ENCODE measurements at regions not wholly inside any gene's neighbourhood (a gene's known extent, or its start where the extent isn't known, plus 50 kb on each side); places are given as distances from the start of the nearest gene placed in this dataset.

GRCh38 chr2:8225798-8226197 is 456.1 kb upstream of the ID2 start:
- Histone ChIP-seq H3K79me1 (ENCODE audit: low read depth, low read length) (no peaks in the 10 kb centered on the region), H3K27ac (replicated peaks; ENCODE audit: low read length) (no peak overlapping the region), H2AFZ (ENCODE audit: low read length) (no peak overlapping the region), H4K8ac (ENCODE audit: low read depth, low read length) (no peak overlapping the region), H3K14ac (ENCODE audit: low read length) (no peak overlapping the region), H3K9me3 (replicated peaks in 1 of 2; ENCODE audit: control insufficient read depth in 2 of 2, insufficient read depth in 1 of 2, low read depth in 1 of 2, low read length in 2 of 2) (no peaks in the 10 kb centered on the region), H3K23ac (ENCODE audit: low read depth, low read length, poor library complexity) (no peak overlapping the region), H3K4me1 (ENCODE audit: control insufficient read depth in 2 of 2, insufficient read depth in 1 of 2, low read depth in 1 of 2, low read length in 2 of 2) (peaks cover 0 to 14% of the 10 kb centered on the region in 2 donors), H2BK15ac (ENCODE audit: low read length) (no peak overlapping the region), H3K18ac (ENCODE audit: low read length) (no peak overlapping the region), H3K4me3 (ENCODE audit: low read length in 2 of 2) (no peak overlapping the region), H3K36me3 (replicated peaks in 1 of 2; ENCODE audit: control insufficient read depth in 2 of 2, insufficient read depth in 2 of 2, low read length in 2 of 2) (no peaks in the 10 kb centered on the region), H3K4ac (ENCODE audit: low read length) (no peak overlapping the region), H3K4me2 (ENCODE audit: insufficient read depth, low read length, poor library complexity, severe bottlenecking) (no peak overlapping the region), H2BK120ac (ENCODE audit: low read depth, low read length) (no peak overlapping the region), H2AK5ac (ENCODE audit: low read depth, low read length) (no peak overlapping the region), H4K91ac (ENCODE audit: low read depth, low read length, poor library complexity) (no peak overlapping the region), H2BK12ac (ENCODE audit: low read length) (no peak overlapping the region), H3K9ac (ENCODE audit: low read depth, low read length, poor library complexity) (no peak overlapping the region), H3K27me3 (ENCODE audit: control insufficient read depth in 3 of 3, insufficient read depth in 3 of 3, low read depth in 1 of 3, low read length in 3 of 3) (no peaks in the 10 kb centered on the region), H2BK5ac (ENCODE audit: low read length) (no peak overlapping the region)
- DNase-seq (ENCODE audit: low spot score) = no peak
- no CpG with 5 or more reads among the region's 6 CpGs for WGBS, 2 donors (ENCODE audit: extremely low coverage in 2 of 2, insufficient read length in 2 of 2, insufficient replicate concordance in 1 of 2)

DNA sequence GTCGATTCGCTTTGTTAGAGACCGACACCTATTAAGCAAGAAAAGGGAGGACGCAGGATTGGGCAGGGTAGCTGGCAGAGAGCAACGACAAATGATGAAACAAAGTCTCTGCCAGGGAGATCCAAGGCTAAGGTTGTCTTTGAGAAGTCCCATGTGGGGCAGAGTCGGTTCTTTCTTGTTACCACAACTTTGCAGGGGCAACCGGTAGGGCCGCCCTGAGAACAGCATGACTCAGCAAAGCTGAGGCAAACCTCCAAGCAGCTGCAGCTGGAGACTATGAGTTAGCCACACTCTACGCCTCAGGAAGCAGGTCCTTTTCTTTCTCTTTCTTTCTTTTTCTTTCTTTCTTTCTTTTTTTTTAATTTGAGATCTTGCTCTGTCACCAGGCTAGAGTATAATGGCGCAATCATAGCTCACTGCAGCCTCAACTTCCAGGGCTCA is 452.3 kb upstream of the ID2 start:
- no peak overlapping the region for H4K8ac ChIP-seq (ENCODE audit: low read depth, low read length)
- no peak overlapping the region for H2AK5ac ChIP-seq (ENCODE audit: low read depth, low read length)
- H3K18ac ChIP-seq (ENCODE audit: low read length) = peak overlapping the region; percentile 76
- no peak overlapping the region for H3K14ac ChIP-seq (ENCODE audit: low read length)
- no peaks in the 10 kb centered on the region for H3K27me3 ChIP-seq (ENCODE audit: control insufficient read depth in 3 of 3, insufficient read depth in 3 of 3, low read depth in 1 of 3, low read length in 3 of 3)
- H2BK5ac ChIP-seq (ENCODE audit: low read length) = peak overlapping the region; percentile 77
- no peak overlapping the region for H2BK12ac ChIP-seq (ENCODE audit: low read length)
- no peak overlapping the region for H3K4me2 ChIP-seq (ENCODE audit: insufficient read depth, low read length, poor library complexity, severe bottlenecking)
- no peak overlapping the region for H3K4ac ChIP-seq (ENCODE audit: low read length)
- H3K9ac ChIP-seq (ENCODE audit: low read depth, low read length, poor library complexity) = no peak overlapping the region
- H2AFZ ChIP-seq (ENCODE audit: low read length) = peak overlapping the region; percentile 62
- whole genome bisulfite sequencing, 2 donors (ENCODE audit: extremely low coverage in 2 of 2, insufficient read length in 2 of 2, insufficient replicate concordance in 1 of 2) = no CpG with 5 or more reads among the region's 10 CpGs
- no peaks in the 10 kb centered on the region for H3K79me1 ChIP-seq (ENCODE audit: low read depth, low read length)
- DNase-seq (ENCODE audit: low spot score) = no peak
- H4K91ac ChIP-seq (ENCODE audit: low read depth, low read length, poor library complexity) = no peak overlapping the region
- H3K4me3 ChIP-seq (ENCODE audit: low read length in 2 of 2) = no peak overlapping the region
- no peak overlapping the region for H2BK120ac ChIP-seq (ENCODE audit: low read depth, low read length)
- no peak overlapping the region for H2BK15ac ChIP-seq (ENCODE audit: low read length)
- H3K4me1 ChIP-seq (ENCODE audit: control insufficient read depth in 2 of 2, insufficient read depth in 1 of 2, low read depth in 1 of 2, low read length in 2 of 2) = peaks cover 7 to 10% of the 10 kb centered on the region in 2 donors
- no peak overlapping the region for H3K23ac ChIP-seq (ENCODE audit: low read depth, low read length, poor library complexity)
- no peaks in the 10 kb centered on the region for H3K36me3 ChIP-seq (replicated peaks in 1 of 2; ENCODE audit: control insufficient read depth in 2 of 2, insufficient read depth in 2 of 2, low read length in 2 of 2)
- no peaks in the 10 kb centered on the region for H3K9me3 ChIP-seq (replicated peaks in 1 of 2; ENCODE audit: control insufficient read depth in 2 of 2, insufficient read depth in 1 of 2, low read depth in 1 of 2, low read length in 2 of 2)
- no peak overlapping the region for H3K27ac ChIP-seq (replicated peaks; ENCODE audit: low read length)

DNA sequence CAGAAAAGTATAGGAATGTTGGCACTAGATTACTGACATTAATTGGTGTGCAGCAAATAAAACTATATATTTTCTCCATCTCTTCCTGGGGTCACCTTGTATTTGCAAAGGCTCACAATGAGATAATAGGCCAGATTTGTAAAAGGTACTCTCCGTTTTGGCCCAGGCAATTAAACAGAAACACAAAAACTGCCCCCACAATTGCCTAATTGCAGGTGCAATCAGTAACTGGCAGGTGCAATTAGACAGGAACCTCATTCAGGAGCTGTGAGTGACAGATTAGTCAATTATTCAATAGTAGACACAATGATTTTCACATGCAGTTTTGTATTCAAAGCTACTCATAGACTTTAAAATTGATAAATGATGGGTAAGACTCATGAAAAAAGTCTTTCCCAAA is 451.4 kb upstream of the ID2 start:
- no peak overlapping the region for H4K8ac ChIP-seq (ENCODE audit: low read depth, low read length)
- no peaks in the 10 kb centered on the region for H3K36me3 ChIP-seq (replicated peaks in 1 of 2; ENCODE audit: control insufficient read depth in 2 of 2, insufficient read depth in 2 of 2, low read length in 2 of 2)
- H3K27ac ChIP-seq (replicated peaks; ENCODE audit: low read length) = no peak overlapping the region
- H3K14ac ChIP-seq (ENCODE audit: low read length) = no peak overlapping the region
- no peak overlapping the region for H2BK12ac ChIP-seq (ENCODE audit: low read length)
- H4K91ac ChIP-seq (ENCODE audit: low read depth, low read length, poor library complexity) = no peak overlapping the region
- no peak overlapping the region for H3K23ac ChIP-seq (ENCODE audit: low read depth, low read length, poor library complexity)
- no peaks in the 10 kb centered on the region for H3K9me3 ChIP-seq (replicated peaks in 1 of 2; ENCODE audit: control insufficient read depth in 2 of 2, insufficient read depth in 1 of 2, low read depth in 1 of 2, low read length in 2 of 2)
- H2BK120ac ChIP-seq (ENCODE audit: low read depth, low read length) = no peak overlapping the region
- no peak overlapping the region for H2AFZ ChIP-seq (ENCODE audit: low read length)
- no peak overlapping the region for H3K4ac ChIP-seq (ENCODE audit: low read length)
- peaks cover 13 to 19% of the 10 kb centered on the region in 2 donors for H3K4me1 ChIP-seq (ENCODE audit: control insufficient read depth in 2 of 2, insufficient read depth in 1 of 2, low read depth in 1 of 2, low read length in 2 of 2)
- H3K27me3 ChIP-seq (ENCODE audit: control insufficient read depth in 3 of 3, insufficient read depth in 3 of 3, low read depth in 1 of 3, low read length in 3 of 3) = no peaks in the 10 kb centered on the region
- no peak for DNase-seq (ENCODE audit: low spot score)
- no CpG with 5 or more reads among the region's 1 CpG for WGBS, 2 donors (ENCODE audit: extremely low coverage in 2 of 2, insufficient read length in 2 of 2, insufficient replicate concordance in 1 of 2)
- H3K18ac ChIP-seq (ENCODE audit: low read length) = no peak overlapping the region
- H2BK15ac ChIP-seq (ENCODE audit: low read length) = no peak overlapping the region
- H3K79me1 ChIP-seq (ENCODE audit: low read depth, low read length) = no peaks in the 10 kb centered on the region
- H3K4me3 ChIP-seq (ENCODE audit: low read length in 2 of 2) = no peak overlapping the region
- no peak overlapping the region for H3K4me2 ChIP-seq (ENCODE audit: insufficient read depth, low read length, poor library complexity, severe bottlenecking)
- no peak overlapping the region for H2BK5ac ChIP-seq (ENCODE audit: low read length)
- H2AK5ac ChIP-seq (ENCODE audit: low read depth, low read length) = no peak overlapping the region
- no peak overlapping the region for H3K9ac ChIP-seq (ENCODE audit: low read depth, low read length, poor library complexity)

- no peak overlapping the region for H3K4me2 ChIP-seq (ENCODE audit: insufficient read depth, low read length, poor library complexity, severe bottlenecking)
- no peak overlapping the region for H2BK120ac ChIP-seq (ENCODE audit: low read depth, low read length)
- WGBS, 2 donors (ENCODE audit: extremely low coverage in 2 of 2, insufficient read length in 2 of 2, insufficient replicate concordance in 1 of 2) = no CpG with 5 or more reads among the region's 3 CpGs
- H3K9ac ChIP-seq (ENCODE audit: low read depth, low read length, poor library complexity) = no peak overlapping the region
- no peaks in the 10 kb centered on the region for H3K79me1 ChIP-seq (ENCODE audit: low read depth, low read length)
- H3K36me3 ChIP-seq (replicated peaks in 1 of 2; ENCODE audit: control insufficient read depth in 2 of 2, insufficient read depth in 2 of 2, low read length in 2 of 2) = no peaks in the 10 kb centered on the region
- H3K23ac ChIP-seq (ENCODE audit: low read depth, low read length, poor library complexity) = no peak overlapping the region
- no peak overlapping the region for H2AFZ ChIP-seq (ENCODE audit: low read length)
- no peak for DNase-seq (ENCODE audit: low spot score)
- H3K27me3 ChIP-seq (ENCODE audit: control insufficient read depth in 3 of 3, insufficient read depth in 3 of 3, low read depth in 1 of 3, low read length in 3 of 3) = no peaks in the 10 kb centered on the region
- no peak overlapping the region for H3K18ac ChIP-seq (ENCODE audit: low read length)
- no peak overlapping the region for H3K4ac ChIP-seq (ENCODE audit: low read length)
- no peak overlapping the region for H4K91ac ChIP-seq (ENCODE audit: low read depth, low read length, poor library complexity)
- no peak overlapping the region for H2BK5ac ChIP-seq (ENCODE audit: low read length)
- no peak overlapping the region for H3K4me3 ChIP-seq (ENCODE audit: low read length in 2 of 2)
- H2BK15ac ChIP-seq (ENCODE audit: low read length) = no peak overlapping the region
- no peak overlapping the region for H2BK12ac ChIP-seq (ENCODE audit: low read length)
- H3K14ac ChIP-seq (ENCODE audit: low read length) = no peak overlapping the region
- no peaks in the 10 kb centered on the region for H3K9me3 ChIP-seq (replicated peaks in 1 of 2; ENCODE audit: control insufficient read depth in 2 of 2, insufficient read depth in 1 of 2, low read depth in 1 of 2, low read length in 2 of 2)
- H3K27ac ChIP-seq (replicated peaks; ENCODE audit: low read length) = no peak overlapping the region
- no peak overlapping the region for H4K8ac ChIP-seq (ENCODE audit: low read depth, low read length)
- H3K4me1 ChIP-seq (ENCODE audit: control insufficient read depth in 2 of 2, insufficient read depth in 1 of 2, low read depth in 1 of 2, low read length in 2 of 2) = peaks cover 11 to 22% of the 10 kb centered on the region in 2 donors
- no peak overlapping the region for H2AK5ac ChIP-seq (ENCODE audit: low read depth, low read length)
Observed at GRCh38 chr2:8231902-8232301, 450.0 kb upstream of the ID2 start.

Data from neuronal stem cell (in vitro differentiated cells).